DMS 273 treated with DMSO at 0.1 percent for 48 hours (cell line): ENCODE measurements at regions not wholly inside any gene's neighbourhood (a gene's known extent, or its start where the extent isn't known, plus 50 kb on each side); places are given as distances from the start of the nearest gene placed in this dataset.
A peak's percentile ranks its signal among the peaks of the same experiment; 100 is the strongest.

Source experiments
- DNase-seq: peaks from one replicate; lab custom pipeline; 2025; lab: John Stamatoyannopoulos, UW

- DNase-seq = peak; percentile 22
Observed at GRCh38 chr7:95718577-95719410, 53.6 kb upstream of the DYNC1I1 start.

- no peak for DNase-seq
Observed at GRCh38 chr7:95716357-95717122, 55.8 kb upstream of the DYNC1I1 start.

GRCh38 chr7:95715274-95715673, 57.1 kb upstream of the DYNC1I1 start:
- DNase-seq = no peak

GRCh38 chr7:95710711-95711110, 61.6 kb upstream of the DYNC1I1 start:
- no peak for DNase-seq

- no peak for DNase-seq
Observed at GRCh38 chr7:95700917-95701316, 71.4 kb upstream of the DYNC1I1 start.

- no peak for DNase-seq
Observed at GRCh38 chr7:95694334-95694733, 78.0 kb upstream of the DYNC1I1 start.

GRCh38 chr7:95693551-95694333, 78.6 kb upstream of the DYNC1I1 start:
- DNase-seq = no peak

GRCh38 chr7:95691464-95691863, 80.9 kb upstream of the DYNC1I1 start:
- DNase-seq = no peak

- DNase-seq = peak; percentile 34
Observed at GRCh38 chr7:95690367-95690947, 81.9 kb upstream of the DYNC1I1 start.

GRCh38 chr7:95688931-95689495, 83.3 kb upstream of the DYNC1I1 start:
- no peak for DNase-seq

GRCh38 chr7:95687759-95688343, 84.5 kb upstream of the DYNC1I1 start:
- DNase-seq = peak; percentile 32

GRCh38 chr7:95686109-95686508, 86.2 kb upstream of the DYNC1I1 start:
- DNase-seq = peak; percentile 46

GRCh38 chr7:95684505-95684904, 87.8 kb upstream of the DYNC1I1 start:
- DNase-seq = no peak

- DNase-seq = peak; percentile 57
Observed at GRCh38 chr7:95684037-95684436, 87.7 kb upstream of the PDK4 start.

GRCh38 chr7:95682913-95683312, 86.6 kb upstream of the PDK4 start:
- DNase-seq = no peak

GRCh38 chr7:95676691-95677090, 80.4 kb upstream of the PDK4 start:
- DNase-seq = no peak

GRCh38 chr7:95675632-95676031, 79.3 kb upstream of the PDK4 start:
- no peak for DNase-seq

- DNase-seq = no peak
Observed at GRCh38 chr7:95675016-95675415, 78.7 kb upstream of the PDK4 start.

GRCh38 chr7:95674101-95674500, 77.8 kb upstream of the PDK4 start:
- no peak for DNase-seq

GRCh38 chr7:95672434-95672833, 76.1 kb upstream of the PDK4 start:
- no peak for DNase-seq

GRCh38 chr7:95669513-95669912, 73.2 kb upstream of the PDK4 start:
- DNase-seq = no peak
